ENCODE measurements at regions not wholly inside any gene's neighbourhood (a gene's known extent, or its start where the extent isn't known, plus 50 kb on each side); places are given as distances from the start of the nearest gene placed in this dataset.
"Not testable (repeated sequence)": the region's sequence is repeated elsewhere in the genome, so short reads cannot be mapped to it uniquely, and the experiment has no call there.

DNA sequence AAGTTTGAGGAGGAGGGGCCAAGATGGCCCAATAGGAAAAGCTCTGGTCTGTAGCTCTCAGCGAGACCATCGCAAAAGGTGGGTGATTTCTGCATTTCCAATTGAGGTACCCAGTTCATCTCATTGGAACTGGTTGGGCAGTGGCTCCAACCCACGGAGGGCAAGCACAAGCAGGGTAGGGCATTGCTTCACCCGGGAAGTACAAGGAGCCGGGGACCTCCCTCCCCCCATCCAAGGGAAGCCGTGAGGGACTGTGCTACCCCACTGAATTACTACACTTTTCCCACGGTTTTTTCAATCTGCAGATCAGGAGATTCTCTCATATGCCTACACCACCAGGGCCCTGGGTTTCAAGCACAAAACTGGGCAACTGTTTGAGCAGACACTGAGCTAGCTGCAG lies 58.0 kb upstream of the EFCAB3 start:
- DNase-seq (ENCODE audit: low spot score) (no peak), FAIRE-seq (no peak)

DNA sequence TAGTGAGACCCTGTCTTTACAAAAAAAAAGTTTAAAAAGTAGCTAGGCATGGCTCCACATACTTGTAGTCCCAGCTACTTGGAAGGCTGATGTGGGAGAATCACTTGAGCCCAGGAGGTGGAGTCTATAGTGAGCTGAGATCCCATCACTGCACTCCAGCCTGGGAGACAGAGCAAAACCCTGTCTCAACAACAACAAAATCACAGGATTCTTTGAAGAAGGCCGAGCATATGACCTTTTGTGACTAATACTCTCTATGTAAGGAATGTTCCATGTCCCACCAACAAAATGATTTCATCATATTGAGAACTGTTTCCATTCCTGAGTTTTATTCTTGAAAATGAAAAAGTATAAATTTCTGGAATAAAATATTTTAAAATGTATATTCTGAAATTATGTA lies 58.9 kb upstream of the EFCAB3 start:
- no peak for DNase-seq (ENCODE audit: low spot score)
- FAIRE-seq, result no peak

DNA sequence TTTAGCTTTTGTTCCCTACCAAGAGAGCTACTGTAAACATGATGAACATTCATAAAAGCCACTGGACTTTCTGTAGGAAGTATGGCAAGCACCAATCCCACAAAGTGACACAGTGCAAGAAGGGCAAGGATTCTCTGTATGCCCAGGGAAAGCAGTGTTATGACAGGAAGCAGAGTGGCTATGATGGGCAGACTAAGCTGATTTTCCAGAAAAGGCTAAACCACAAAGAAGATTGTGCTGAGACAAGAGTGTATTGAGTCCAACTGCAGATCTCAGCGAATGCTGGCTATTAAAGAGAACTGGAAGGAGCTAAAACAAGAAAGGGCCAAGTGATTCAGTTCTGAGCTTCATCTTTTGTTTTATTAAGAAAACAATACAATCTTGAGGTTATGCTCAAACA lies 60.5 kb upstream of the EFCAB3 start:
- DNase-seq (ENCODE audit: low spot score) (no peak), FAIRE-seq (no peak)

DNA sequence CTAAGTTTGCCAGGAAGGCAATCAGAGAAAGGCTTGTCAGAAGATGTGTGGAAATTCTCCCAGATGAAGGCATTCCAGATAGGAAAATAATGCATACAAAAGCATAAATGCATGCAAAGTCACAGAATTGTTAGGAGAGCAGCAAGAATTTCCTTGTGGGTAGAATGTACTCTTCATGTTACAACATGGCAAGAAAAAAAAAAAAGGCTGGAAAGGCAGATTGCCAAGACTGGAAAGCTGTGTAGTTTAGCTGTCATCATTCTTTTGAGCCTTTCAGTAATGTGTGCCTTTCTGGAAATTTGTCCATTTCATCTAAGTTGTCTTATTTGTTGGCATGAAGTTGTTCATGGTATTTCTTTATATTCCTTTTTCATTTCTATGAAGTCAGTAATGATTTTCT lies 71.0 kb upstream of the EFCAB3 start:
- DNase-seq (ENCODE audit: low spot score) (no peak), FAIRE-seq (no peak)

DNA sequence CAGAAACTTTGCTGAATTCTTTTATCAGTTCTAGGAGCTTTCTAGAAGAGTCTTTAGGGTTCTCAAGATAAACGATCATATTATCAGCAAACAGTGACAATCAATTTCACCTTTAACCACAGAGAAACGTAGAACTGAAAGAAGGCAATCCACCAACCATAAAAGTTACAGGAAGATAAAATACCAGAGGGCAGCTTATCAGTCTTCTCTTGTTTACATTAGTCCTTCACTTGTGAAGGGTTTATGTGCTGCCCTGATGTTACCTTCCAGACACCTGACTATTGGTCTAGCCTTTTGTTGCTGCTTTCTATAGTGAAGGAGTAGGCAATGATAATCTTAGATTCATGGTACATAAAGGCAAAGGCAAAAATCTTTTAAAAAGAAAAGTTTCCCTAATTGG lies 73.2 kb upstream of the EFCAB3 start:
- DNase-seq (ENCODE audit: low spot score), result no peak
- no peak for FAIRE-seq

DNA sequence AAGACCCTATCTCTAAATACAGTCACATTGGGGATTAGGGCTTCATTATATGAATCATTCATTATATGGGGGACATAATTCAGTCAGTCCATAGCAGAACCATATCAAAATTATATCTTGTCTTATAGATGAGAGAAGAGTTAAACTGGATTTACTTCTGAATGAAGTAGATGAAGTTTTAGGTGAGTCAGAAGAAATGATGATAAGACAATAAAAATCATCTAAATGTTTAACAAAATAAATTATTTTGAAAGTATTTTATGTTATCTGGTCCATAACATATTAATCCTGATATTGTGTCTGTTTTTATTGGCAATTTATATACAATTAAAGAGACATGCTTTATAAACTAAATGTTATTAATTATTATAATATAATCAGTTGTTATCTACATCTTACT lies 76.9 kb upstream of the EFCAB3 start:
- no peak for DNase-seq (ENCODE audit: low spot score)
- no peak for FAIRE-seq

DNA sequence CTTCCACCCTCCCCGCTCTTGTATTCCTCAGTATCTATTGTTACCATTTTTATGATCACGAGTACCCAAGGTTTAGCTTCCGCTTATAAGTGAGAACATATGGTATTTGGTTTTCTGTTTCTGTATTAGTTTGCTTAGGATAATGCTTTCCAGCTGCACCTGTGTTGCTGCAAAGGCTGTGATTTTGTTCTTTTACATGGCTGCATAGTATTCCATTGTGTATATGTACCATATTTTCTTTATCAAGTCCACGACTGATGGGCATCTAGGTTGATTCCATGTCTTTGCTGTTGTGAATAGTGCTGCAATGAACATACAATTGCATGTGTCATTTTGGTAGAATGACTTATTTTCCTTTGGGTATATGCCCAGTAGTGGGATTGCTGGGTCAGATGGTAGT lies 79.7 kb upstream of the EFCAB3 start:
- FAIRE-seq (no peak), DNase-seq (ENCODE audit: low spot score) (no peak)

DNA sequence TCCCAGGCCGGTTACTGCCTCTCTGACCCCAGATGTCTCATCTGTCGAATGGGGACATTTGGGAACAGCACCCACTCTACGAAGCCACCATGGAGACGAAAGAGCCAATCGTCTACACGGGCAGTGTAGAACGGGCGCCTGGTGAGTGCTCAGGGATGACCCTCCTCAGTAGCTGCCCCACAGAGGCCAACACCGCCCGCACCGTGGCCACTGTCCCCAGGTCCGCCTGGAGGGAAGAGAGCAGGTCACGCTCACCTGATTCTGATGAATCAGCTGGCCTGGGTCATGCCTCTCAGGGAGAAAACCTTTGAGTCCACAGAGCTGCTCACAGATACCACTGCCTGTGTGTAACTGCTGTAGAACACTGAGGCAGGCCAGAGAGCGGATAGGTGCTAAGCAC lies 105.1 kb upstream of the EFCAB3 start:
- not testable (repeated sequence) for FAIRE-seq; DNase-seq (ENCODE audit: low spot score)

DNA sequence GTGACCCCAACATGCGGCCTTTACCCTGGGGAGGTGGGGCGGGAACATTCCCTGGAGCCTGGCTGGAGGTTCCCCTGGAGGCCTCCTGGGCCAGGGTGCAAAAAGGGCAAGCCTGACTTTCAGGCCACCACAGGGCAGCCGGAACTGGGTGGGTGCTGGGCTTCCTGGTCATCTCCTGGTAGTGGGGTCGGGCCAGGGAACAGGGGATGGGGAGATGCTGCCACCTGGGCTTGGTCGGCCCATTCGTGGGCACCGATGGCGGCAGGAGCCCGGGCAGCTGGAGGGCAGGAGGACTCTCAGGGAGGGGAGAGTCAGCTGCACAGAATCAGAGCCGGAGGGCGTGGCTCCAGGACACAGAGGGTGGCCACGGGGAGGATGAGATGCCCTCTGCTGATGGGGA lies 112.0 kb upstream of the EFCAB3 start:
- DNase-seq (ENCODE audit: low spot score); FAIRE-seq: not testable (repeated sequence)

DNA sequence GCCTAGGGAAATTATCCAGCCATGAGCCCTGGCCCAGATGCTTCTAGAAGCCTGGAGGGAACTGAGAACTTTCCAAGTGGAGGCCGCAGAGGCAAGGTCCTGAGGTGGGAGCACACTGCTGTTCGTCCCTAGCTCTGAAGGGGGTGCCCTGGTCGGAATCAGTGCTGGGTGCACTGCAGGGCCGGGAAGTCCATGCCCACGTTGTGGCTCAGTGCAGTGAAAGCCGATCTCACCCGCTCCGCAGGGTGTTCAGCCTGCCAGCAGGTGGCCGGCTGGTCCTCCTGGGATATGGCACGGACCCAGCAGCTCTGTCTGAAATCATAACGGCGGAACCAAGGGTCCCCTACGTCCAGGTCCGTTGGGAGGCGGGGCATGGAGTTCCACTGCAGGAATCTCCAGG lies 115.4 kb upstream of the EFCAB3 start:
- DNase-seq (ENCODE audit: low spot score); FAIRE-seq: not testable (repeated sequence)

DNA sequence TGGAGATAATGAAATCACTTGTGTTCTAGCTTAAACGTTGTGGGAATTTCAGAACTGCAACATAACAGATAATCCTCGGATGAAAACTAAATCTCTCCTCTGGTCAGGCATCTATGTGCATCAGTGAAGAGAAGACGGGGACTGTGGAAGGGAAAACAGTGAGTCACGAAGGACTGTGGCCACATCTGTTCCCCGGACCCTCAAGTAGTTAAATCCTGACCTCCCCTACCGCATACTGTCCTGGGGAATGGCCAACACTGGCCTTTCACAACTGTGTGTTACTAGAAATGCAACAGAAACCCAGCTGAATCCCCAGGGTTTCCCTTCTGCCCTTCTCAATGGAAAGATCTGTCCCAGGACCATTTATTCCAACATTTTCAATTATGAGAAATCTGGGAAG lies 124.6 kb upstream of the EFCAB3 start:
- DNase-seq (ENCODE audit: low spot score), result not testable (repeated sequence)

DNA sequence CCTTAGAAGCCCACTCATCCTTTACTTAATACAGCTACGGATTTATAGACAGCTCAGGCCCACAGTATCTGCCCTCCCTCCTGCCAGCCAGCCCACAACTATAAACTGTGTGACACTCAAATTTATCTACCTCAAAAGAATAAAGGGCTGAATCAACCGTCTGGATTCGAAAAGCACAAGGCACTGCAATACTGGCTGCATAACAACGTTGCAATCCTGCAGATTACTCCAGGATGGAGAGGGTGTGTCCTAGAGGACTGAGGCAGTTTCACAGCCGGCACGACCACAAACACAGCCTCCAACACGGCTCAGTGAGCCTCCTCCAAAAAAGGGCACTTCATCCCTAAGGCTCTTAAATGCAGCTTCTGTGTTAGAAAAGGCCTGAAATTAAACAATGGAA lies 138.3 kb upstream of the EFCAB3 start:
- not testable (repeated sequence) for DNase-seq (ENCODE audit: low spot score); FAIRE-seq

More for the DNA sequence above, 124.6 kb upstream of the EFCAB3 start:
- FAIRE-seq, result not testable (repeated sequence)

DNA sequence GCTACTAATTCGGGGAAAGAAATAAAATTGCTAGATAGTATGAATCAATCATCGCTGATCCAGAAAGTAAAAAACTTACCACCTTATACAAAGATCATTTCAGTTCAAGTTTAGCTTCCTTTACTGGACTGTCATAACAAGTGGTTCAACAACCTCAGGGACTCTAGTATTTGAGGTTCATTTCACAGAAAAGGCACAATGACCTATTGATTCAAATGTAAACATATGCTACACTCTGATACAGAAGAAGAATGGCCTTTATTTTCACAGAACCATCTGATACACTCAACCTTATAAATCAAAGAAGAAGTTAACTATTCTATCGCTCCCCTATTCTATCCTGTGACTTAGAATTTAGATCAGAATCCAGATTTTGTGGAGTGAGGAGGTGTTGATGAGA lies 140.8 kb upstream of the EFCAB3 start:
- not testable (repeated sequence) for FAIRE-seq; DNase-seq (ENCODE audit: low spot score)

DNA sequence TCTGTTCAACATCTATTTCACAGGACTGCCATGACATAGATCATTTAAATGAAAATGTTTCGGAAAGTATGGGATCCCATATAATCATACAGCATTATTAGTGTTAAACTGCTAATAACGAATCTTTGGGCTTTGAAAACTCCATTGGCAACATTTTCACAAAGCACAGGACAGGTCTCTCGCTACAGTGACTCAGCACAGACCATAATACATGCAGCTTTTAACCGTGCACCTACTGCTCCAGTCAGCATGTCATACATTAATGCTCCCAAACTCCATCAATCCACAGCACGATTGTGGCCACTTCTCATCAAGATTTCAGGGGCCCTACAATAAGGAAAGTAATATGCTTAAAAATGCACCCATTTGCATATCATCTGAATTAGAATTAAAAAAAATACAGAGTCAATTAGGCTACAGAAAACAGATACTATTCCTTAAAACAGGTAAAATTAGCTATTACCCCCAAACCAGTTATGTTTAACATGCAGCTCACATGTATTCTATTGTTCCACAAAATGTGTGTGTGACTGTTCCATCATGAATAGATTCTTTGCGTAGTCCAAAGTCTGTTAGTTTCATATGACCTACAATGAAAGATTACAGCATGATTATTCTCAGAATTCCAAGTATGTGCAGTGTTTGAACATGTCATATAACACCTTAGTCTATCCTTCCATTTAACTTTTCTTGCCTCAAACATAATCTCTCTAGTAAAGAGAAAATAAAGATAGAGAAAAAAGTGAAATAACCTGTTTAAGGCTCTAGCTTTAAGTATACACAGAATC lies 141.6 kb upstream of the EFCAB3 start:
- not testable (repeated sequence) for DNase-seq (ENCODE audit: low spot score); FAIRE-seq

DNA sequence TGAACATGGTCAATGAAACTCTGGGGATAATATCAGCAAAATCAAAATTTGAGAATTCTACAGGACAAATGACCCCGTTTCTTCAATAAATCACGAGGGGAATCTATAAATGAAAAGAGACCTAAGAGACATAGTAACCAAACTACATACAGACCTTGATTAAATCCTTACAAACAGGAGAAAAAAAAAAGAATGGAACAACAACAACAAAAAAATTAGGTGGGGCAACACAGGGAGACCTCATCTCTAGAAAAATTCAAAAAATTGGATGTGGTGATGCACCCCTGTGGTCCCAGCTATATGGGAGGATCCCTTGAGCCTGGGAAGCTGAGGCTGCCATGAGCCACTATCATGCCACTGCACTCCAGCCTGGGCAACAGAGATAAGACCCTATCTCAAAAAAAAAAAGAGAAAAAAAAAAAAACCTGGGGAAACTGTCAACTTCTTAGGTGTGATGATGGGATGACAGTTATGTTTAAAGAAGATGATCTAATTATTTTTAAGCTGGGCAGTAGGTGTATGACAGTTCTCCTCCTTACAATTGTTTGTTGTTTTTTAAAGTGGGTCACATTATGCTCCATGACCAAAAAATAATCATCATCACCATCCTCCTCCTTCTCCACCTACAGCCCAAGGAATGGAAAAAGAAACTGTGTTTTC lies 146.4 kb upstream of the EFCAB3 start:
- not testable (repeated sequence) for FAIRE-seq; DNase-seq (ENCODE audit: low spot score)

DNA sequence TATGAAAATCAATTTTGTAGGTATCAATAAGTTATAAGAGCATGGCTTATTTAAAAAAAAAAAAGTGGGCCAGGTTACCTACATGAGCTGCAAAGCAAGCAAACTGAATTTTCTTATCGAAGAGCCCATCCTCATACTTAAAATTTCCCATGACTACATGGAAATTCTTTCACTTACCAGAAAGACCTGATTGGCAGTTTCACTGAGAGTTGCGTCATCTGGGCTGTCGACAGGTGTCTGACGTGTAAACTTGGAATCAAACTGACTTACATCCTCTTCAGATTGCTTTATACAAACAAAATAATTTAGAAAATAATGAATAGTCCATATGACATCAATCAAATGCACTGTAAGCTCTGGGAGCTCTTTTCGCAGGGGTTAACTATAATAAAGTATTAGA lies 149.1 kb upstream of the EFCAB3 start:
- FAIRE-seq; DNase-seq (ENCODE audit: low spot score): not testable (repeated sequence)

DNA sequence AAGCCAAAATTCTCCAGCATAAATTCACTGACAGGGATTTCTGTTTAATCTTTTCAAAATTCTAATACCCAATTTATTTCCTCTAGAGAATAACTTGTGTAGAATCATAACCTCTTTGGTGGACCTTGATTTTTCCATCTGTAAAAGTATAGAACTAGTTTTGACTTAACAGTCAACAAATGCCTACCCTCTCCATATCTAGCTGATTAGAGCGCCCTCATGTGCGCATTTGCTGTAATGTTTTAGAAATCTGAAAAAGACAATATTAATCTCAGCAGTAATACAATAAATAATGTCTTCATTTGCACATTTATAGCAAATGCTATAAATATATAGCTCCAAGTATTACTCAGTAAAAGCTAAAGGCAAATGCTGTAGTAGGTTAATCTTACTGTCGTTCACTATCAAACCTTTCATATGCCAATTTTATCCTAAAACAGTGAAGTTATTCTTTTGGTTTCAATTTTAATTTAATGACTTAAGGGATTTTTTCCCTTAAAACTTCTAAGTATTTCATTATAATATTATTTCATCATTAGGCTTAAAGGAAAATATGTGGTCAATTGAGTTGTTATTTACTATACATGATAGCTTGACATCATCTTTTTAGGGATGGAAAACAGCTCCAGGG lies 153.6 kb upstream of the EFCAB3 start:
- peak; percentile 77 for FAIRE-seq
- not testable (repeated sequence) for DNase-seq (ENCODE audit: low spot score)

DNA sequence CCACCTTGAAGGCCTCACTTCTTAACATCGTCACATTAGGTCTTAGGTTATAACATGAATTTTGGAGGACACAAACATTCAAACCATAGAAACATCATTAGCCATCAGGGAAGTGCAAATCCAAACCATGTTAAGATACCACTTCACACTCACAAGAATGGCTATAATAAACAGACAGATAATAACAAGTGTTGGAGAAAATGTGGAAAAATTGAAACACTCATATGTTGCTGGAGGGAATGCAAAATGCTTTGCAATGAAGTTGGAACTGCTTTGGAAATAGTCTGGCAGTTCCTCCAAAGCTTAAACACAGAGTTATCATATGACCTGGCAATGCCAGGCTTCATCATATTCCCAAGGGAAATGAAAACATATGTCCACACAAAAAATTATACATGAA lies 156.8 kb upstream of the EFCAB3 start:
- not testable (repeated sequence) for DNase-seq (ENCODE audit: low spot score); FAIRE-seq

DNA sequence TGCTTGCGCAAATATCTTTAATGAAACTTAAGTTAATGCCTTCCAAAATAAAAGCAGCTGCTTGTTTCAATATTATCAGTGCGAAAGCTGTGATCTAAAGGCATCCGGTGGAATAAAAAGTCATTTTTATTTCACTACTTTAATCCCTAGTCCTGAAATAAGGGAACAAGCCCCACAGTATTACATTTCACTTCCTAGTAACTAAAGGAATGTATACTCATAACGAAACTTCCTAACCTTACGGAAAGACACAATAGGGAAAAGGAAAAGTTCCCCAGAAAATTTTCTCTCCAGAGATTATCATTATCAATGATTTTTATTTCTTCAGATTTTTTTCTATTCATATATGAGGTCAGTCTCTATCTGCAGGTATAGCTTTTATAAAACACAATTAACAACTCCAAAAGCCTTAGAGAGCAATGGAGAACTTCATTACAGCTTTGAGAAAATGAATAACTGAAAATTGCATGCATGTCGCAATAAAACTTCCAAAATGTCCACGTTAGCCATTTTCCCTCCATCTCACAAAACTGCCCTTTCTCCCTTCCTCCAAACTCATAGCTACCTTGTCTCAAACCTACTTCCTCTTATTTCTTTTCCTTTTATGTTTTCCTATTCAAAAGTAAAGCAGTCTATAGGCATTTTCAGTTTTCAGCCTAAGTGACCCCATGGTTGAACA lies 154.3 kb upstream of the MED13 start:
- no peak for DNase-seq (ENCODE audit: low spot score)
- FAIRE-seq, result no peak

DNA sequence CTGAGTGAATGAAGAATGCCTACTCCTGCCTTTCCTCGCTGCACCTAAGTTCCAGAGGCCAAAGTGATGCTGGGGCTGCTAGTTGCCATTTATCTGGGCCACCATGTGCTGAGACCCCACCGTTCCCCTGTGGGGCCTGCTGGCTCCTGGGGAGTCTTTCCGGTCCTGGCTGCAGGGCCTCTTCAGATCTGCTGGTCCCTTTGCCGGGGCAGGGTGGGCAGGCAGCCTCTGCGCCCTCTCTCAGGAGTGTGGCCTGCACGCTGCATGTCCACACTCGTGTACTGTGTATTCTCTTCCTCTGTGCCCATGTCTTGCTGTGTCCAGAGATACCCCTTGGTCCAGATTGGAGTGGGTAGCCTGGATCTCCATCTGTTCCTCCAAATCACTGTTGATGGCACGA lies 151.8 kb upstream of the MED13 start:
- DNase-seq (ENCODE audit: low spot score) (no peak), FAIRE-seq (no peak)

DNA sequence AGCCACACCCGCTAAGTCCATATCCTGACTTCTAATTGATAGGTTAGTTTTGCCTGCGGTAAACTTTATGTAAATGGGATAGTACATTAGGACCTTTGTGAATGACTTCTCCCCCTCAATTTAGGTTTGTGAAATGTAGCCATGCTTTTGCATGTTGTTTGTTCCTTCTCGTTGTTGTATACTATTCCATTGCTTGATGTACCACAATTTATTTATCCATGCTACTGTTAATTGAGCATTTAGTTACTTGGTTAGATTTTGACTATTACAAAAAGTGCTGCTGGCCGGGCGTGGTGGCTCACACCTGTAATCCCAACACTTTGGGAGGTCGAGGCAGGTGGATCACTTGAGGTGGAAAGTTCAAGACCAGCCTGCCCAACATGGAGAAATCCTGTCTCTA lies 150.8 kb upstream of the MED13 start:
- DNase-seq (ENCODE audit: low spot score); FAIRE-seq: not testable (repeated sequence)

DNA sequence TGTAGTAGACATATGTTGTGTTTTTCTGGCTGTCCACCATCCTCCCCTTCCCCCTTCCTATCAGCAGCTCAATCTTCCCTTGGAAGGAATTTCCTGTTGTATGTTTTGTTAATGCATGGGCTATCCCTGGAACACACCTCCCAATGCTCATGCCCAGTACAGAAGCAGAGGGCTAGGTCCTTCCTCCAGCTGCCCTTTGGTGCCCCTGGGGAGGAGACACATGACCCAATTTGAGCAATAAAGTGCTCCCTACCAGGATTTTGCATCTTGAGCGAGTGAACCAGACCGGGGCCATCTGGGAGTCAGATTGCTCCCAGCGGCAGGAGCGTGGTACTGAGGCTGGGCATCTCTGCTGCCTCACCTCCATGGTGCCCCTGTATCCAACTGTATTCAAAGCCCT lies 141.5 kb upstream of the MED13 start:
- FAIRE-seq (no peak), DNase-seq (ENCODE audit: low spot score) (no peak)

Measured in RCC 7860 (cell line).